Ascending aorta (tissue), 2 donors: ENCODE measurements at regions not wholly inside any gene's neighbourhood (a gene's known extent, or its start where the extent isn't known, plus 50 kb on each side); places are given as distances from the start of the nearest gene placed in this dataset.

ENCODE experiments used
- DNase-seq, 2 donors: peaks; one replicate each; pipeline ENCODE4 v3.0.0-alpha.2; 2019; ENCODE audit warnings: low spot score in 2 of 2
- H3K27ac ChIP-seq, 2 donors: fragments of 200-600 bp; sonication (generic); one replicate each; pipeline ENCODE4 v1.5.1; 2016 to 2017; ENCODE audit warnings: mild to moderate bottlenecking in 1 of 2
- H3K27me3 ChIP-seq: fragments of 200-600 bp; sonication (generic); one replicate; pipeline ENCODE4 v1.5.1; 2017
- H3K36me3 ChIP-seq, 2 donors: fragments of 200-600 bp; sonication (generic); one replicate each; pipeline ENCODE4 v1.5.1; 2016
- H3K4me1 ChIP-seq, 2 donors: fragments of 200-600 bp; sonication (generic); one replicate each; pipeline ENCODE4 v1.5.1; 2016 to 2017; ENCODE audit warnings: mild to moderate bottlenecking in 1 of 2
- H3K4me3 ChIP-seq, 2 donors: fragments of 200-600 bp; sonication (generic); one replicate each; pipeline ENCODE4 v1.5.1; 2016 to 2017; ENCODE audit warnings: mild to moderate bottlenecking in 1 of 2
- H3K9me3 ChIP-seq, 2 donors: fragments of 200-600 bp; sonication (generic); one replicate each; pipeline ENCODE4 v1.5.1; 2016
- intact Hi-C: fragments of 100-400 bp; cut with DNase I; formaldehyde crosslinking; loops from one replicate; pipeline ENCODE4 v1.15.1; 2023
- TF ChIP-seq, protein P1 (sequence below), 3 experiments: fragments of 200-600 bp in 2 of 3; fragments of 450-650 bp in 1 of 3; sonication (generic) in 2 of 3; IDR thresholded peaks; one replicate each; pipeline ENCODE4 v1.5.1; 2016 to 2019; ENCODE audit warnings: antibody characterized with exemption in 3 of 3, mild to moderate bottlenecking in 1 of 3, moderate library complexity in 1 of 3

DNA sequence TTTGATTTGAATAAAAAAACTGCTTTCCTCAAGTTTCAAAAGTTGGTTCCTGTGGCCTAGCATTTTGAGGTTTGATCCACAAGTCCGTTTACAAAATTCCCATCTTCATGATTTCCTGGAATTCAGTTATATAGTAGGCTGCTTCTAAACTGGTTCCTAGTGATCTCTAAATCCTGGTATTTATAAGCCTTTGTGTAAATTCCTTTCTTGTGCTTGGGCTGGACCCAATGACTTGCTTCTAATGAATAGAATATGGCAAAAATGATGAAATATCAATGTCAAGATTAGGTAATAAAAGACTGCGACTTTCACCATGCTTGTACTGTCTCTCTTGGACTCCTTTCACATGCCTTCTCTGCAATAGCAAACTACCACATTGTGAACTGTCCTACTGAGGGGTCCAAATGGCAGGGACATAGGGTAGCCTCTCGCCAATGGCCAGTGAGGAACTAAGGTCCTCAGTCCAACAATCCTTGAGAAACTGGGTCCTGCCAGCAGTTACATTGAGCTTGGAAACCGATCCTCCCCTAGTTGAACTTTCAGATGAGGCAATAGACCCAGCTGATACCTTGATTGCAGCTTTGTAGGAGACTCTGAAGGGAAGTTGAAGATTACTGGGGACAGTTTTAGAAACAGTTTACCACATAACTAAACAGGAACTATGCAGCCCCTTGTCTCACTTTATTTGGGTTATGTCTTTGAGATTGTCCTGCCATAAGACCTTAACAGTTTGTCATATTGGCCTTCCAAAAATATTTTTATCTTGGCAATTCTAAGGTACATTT, 303.9 kb upstream of the TBC1D5 start:
- H3K9me3 ChIP-seq, result no peaks in the 10 kb centered on the region
- intact Hi-C loops, result no loop called here
- H3K27ac ChIP-seq, result no peak overlapping the region
- no peaks in the 10 kb centered on the region for H3K4me1 ChIP-seq
- DNase-seq, result no peak
- H3K36me3 ChIP-seq, result no peaks in the 10 kb centered on the region
- H3K4me3 ChIP-seq, result no peak overlapping the region
- no peaks in the 10 kb centered on the region for H3K27me3 ChIP-seq
- TF ChIP-seq, protein P1, sequence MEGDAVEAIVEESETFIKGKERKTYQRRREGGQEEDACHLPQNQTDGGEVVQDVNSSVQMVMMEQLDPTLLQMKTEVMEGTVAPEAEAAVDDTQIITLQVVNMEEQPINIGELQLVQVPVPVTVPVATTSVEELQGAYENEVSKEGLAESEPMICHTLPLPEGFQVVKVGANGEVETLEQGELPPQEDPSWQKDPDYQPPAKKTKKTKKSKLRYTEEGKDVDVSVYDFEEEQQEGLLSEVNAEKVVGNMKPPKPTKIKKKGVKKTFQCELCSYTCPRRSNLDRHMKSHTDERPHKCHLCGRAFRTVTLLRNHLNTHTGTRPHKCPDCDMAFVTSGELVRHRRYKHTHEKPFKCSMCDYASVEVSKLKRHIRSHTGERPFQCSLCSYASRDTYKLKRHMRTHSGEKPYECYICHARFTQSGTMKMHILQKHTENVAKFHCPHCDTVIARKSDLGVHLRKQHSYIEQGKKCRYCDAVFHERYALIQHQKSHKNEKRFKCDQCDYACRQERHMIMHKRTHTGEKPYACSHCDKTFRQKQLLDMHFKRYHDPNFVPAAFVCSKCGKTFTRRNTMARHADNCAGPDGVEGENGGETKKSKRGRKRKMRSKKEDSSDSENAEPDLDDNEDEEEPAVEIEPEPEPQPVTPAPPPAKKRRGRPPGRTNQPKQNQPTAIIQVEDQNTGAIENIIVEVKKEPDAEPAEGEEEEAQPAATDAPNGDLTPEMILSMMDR (IDR thresholded peaks at IDR 0.05), result no peak

DNA sequence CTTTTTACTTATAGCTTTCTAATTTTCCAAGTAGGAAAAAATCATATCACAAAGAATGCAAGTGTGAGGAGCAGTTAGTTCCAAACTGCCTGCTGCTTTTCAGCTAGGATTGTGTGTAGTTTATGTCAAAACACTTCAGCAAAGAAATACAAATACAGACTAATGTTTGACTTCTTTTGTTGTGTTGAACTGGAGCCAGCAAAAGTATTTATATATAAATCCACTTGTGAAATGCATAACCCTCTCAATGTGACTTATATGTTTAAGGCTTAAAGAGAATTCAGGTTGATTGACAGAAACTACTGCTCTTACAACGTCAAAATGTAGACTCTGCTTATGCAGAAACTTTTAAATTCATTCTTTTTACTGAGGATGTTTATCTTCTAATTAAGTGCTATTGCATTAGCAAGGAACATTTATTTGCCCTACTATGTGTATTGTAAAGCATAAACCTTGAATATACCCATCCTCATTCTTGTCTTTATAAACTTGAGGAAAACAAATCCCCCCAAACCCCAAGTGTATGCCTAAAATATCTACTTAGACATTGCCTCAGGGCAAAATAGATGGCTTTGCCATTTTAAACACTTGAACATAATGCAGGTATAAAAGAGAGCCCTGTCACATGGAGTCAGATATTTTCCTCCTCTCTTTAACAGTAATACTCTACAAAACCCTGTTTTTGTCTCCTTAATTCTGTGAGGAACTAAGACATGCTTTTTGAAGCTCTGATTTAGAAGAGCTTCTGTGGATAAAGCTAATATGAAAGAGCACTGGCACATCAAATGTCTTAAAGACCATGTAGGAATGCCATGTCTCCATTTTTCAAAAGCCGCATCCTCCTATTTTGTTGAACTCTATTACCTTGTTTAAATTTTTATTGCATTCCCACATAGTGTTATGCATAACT, 302.8 kb upstream of the TBC1D5 start:
- no peaks in the 10 kb centered on the region for H3K36me3 ChIP-seq
- no peaks in the 10 kb centered on the region for H3K9me3 ChIP-seq
- H3K4me1 ChIP-seq, result no peaks in the 10 kb centered on the region
- H3K27me3 ChIP-seq, result no peaks in the 10 kb centered on the region
- no peak for DNase-seq
- H3K4me3 ChIP-seq, result no peak overlapping the region
- intact Hi-C loops, result no loop called here
- no peak overlapping the region for H3K27ac ChIP-seq
- TF ChIP-seq, protein P1 (IDR thresholded peaks at IDR 0.05), result no peak

DNA sequence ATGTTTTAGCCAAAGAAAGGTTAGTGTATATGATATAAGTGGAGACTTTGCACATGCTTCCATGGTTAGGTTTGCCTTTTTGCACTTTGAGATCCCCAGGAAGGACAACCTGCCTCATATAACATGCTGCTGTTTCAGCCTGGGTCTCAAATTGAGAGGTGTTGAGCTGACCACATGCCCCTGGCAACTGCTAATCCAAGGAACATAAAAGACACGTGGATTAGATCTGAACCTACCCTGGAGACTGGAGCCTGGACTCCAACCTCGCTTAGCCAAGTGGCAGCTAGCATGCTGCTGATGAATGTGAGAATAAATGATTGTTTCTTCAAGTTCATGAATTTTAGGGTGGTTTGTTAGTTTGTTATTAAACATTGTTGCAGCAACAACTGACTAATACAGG, 301.8 kb upstream of the TBC1D5 start:
- Histone ChIP-seq H3K4me1 (no peaks in the 10 kb centered on the region), H3K36me3 (no peaks in the 10 kb centered on the region), H3K27ac (no peak overlapping the region), H3K27me3 (no peaks in the 10 kb centered on the region), H3K9me3 (no peaks in the 10 kb centered on the region), H3K4me3 (no peak overlapping the region)
- TF ChIP-seq, protein P1 (IDR thresholded peaks at IDR 0.05), result no peak
- intact Hi-C loops, result no loop called here
- DNase-seq, result no peak

DNA sequence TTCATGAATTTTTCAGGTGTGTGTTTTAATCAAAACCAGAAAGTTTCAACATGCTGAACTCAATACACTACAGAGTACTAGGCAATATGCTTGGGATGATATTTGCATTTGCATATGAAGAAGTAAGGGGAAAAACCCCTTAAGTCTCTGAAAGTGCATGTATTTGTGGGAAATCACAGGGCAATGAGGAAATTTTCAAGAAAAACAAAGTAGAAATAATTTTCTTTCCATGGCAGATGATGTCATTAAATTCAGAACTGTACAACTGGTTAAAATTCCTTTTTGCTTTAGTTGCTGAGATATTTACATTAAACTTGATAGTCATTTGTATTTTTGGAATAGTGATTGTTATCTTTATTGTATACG, 294.0 kb upstream of the TBC1D5 start:
- H3K27me3 ChIP-seq, result no peaks in the 10 kb centered on the region
- H3K36me3 ChIP-seq, result no peaks in the 10 kb centered on the region
- no peak for DNase-seq
- intact Hi-C loops, result no loop called here
- no peaks in the 10 kb centered on the region for H3K4me1 ChIP-seq
- H3K9me3 ChIP-seq, result no peaks in the 10 kb centered on the region
- TF ChIP-seq, protein P1 (IDR thresholded peaks at IDR 0.05), result no peak
- no peak overlapping the region for H3K4me3 ChIP-seq
- no peak overlapping the region for H3K27ac ChIP-seq

DNA sequence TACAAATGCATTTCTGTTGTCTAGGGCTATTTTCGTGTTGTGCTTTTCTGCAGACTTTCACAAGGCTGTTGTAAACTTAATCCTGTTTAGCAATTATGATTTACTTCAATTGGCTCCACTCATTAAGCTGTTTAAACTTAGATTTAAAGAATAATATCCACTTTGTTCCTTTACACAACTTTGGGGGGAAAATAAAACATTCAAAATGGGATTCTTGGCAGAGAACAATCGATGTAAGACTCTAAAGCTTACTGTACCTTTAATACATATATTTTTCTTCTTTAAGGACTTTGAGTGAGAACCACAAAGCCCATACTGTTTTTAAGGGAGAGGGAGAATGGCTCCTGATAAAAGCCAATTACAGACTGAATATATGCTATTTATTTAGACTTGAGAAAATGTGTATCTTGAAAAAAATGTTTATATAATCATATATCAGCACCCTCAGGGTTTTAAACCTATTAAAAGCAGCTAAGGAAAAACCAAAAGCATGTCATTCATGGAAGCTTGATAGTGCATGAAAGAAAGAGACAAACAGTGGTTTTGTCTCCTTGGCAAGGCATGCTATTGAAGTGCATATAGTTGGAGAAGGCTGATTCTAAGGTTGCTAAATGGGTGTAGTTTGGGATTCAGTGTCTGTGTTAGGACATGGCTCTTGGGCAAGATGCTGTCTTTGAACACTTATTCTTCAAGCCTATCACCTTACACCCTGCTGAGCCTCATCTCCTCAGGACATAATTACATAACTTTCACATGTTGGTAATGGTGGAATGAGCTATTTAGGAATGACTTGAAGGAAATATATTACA, 293.4 kb upstream of the TBC1D5 start:
- H3K27ac ChIP-seq, result no peak overlapping the region
- H3K4me1 ChIP-seq, result no peaks in the 10 kb centered on the region
- DNase-seq, result no peak
- no peak overlapping the region for H3K4me3 ChIP-seq
- no peaks in the 10 kb centered on the region for H3K36me3 ChIP-seq
- TF ChIP-seq, protein P1 (IDR thresholded peaks at IDR 0.05), result no peak
- intact Hi-C loops, result no loop called here
- no peaks in the 10 kb centered on the region for H3K9me3 ChIP-seq
- no peaks in the 10 kb centered on the region for H3K27me3 ChIP-seq
